ENCODE measurements at regions not wholly inside any gene's neighbourhood (a gene's known extent, or its start where the extent isn't known, plus 50 kb on each side); places are given as distances from the start of the nearest gene placed in this dataset.

DNA sequence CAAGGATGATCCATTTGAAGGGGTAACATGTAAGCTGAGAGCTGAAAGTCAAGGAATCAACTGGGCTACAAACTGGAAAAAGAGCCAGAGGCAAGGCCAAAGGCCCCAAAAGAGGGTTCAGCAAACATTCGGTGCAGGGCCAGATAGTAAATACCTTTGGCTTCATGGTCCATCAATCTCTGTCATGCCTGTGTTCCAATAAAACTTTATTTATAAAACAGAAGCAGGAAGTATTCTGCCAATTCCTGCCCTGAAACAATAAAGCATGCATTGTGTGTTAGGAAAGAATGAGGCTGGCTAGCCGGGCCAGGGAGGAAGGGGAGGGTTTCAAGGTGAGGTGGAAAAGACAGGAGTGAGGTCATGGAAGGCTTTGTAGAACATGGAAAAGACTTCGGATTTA lies 107.1 kb downstream of the LBH start:
- TF ChIP-seq, protein P1, sequence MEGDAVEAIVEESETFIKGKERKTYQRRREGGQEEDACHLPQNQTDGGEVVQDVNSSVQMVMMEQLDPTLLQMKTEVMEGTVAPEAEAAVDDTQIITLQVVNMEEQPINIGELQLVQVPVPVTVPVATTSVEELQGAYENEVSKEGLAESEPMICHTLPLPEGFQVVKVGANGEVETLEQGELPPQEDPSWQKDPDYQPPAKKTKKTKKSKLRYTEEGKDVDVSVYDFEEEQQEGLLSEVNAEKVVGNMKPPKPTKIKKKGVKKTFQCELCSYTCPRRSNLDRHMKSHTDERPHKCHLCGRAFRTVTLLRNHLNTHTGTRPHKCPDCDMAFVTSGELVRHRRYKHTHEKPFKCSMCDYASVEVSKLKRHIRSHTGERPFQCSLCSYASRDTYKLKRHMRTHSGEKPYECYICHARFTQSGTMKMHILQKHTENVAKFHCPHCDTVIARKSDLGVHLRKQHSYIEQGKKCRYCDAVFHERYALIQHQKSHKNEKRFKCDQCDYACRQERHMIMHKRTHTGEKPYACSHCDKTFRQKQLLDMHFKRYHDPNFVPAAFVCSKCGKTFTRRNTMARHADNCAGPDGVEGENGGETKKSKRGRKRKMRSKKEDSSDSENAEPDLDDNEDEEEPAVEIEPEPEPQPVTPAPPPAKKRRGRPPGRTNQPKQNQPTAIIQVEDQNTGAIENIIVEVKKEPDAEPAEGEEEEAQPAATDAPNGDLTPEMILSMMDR (IDR thresholded peaks at IDR 0.05) = no peak
- TF ChIP-seq POLR2A (IDR thresholded peaks at IDR 0.05) = no peak
